ENCODE measurements at regions not wholly inside any gene's neighbourhood (a gene's known extent, or its start where the extent isn't known, plus 50 kb on each side); places are given as distances from the start of the nearest gene placed in this dataset.

GRCh38 chr16:86307514-86307903 lies 202.8 kb upstream of the FOXF1 start:
- TF ChIP-seq CTCF (IDR thresholded peaks at IDR 0.05; ENCODE audit: insufficient read depth, low read depth, low read length), result no peak
- no peak for TF ChIP-seq EZH2 (IDR thresholded peaks at IDR 0.05; ENCODE audit: insufficient read depth, low read length)

Data from astrocyte (in vitro differentiated cells and primary cell).